K562 (cell line): ENCODE measurements at regions not wholly inside any gene's neighbourhood (a gene's known extent, or its start where the extent isn't known, plus 50 kb on each side); places are given as distances from the start of the nearest gene placed in this dataset.

Source experiments
- ATAC-seq: fragments of 200-7000 bp; cut with Tn5 transposase; 3 replicates; pipeline ENCODE4 v1.9.1; 2020; ENCODE audit warnings: moderate library complexity
- BruUV-seq: library from RNA; stranded (reverse); fragments of 400-500 nt; replicated peaks from 2 replicates; lab custom pipeline; 2021; lab: Mats Ljungman, UMichigan
- CTCF ChIA-PET: fragments of 300-600 bp; formaldehyde crosslinking; extraction: SDS; loops from one replicate; lab custom pipeline; 2021; ENCODE audit warnings: low intra/inter-chr PET ratio; lab: Yijun Ruan, JAX
- POLR2A ChIA-PET: fragments of 300-600, 350-650 bp; sonication (Branson Sonifier 250); formaldehyde crosslinking; extraction: SDS; loops from one replicate; lab custom pipeline; 2021; ENCODE audit warnings: antibody characterized with exemption, inconsistent platforms; lab: Yijun Ruan, JAX
- DNase-seq, 4 experiments: peaks; one replicate each; pipeline versions ENCODE4 v3.0.0 to v3.0.0-alpha.2; 2011 to 2018; ENCODE audit warnings: low spot score in 3 of 4, mixed read lengths in 3 of 4; ENCODE audit errors: extremely low read depth in 1 of 4
- FAIRE-seq: peaks from 2 replicates; lab custom pipeline; 2011; peaks lifted over from hg19 to GRCh38; lab: Jason Lieb, UNC
- H2AFZ ChIP-seq: 2 replicates; pipeline ENCODE4 v1.6.0; 2011; ENCODE audit warnings: low read depth, low read length, control low read depth, inconsistent platforms
- H3K27ac ChIP-seq: fragments of 200-600 bp; 3 replicates; pipeline ENCODE4 v1.8.0; 2011; ENCODE audit warnings: low read depth, mild to moderate bottlenecking, control low read depth, inconsistent platforms, low read length, moderate library complexity, mixed read lengths; ENCODE audit errors: extremely low read depth
- H3K27me3 ChIP-seq, 2 experiments: fragments of 300-600 bp in 1 of 2; 2 replicates in 1 of 2; 3 replicates in 1 of 2; pipeline versions ENCODE4 v1.6.0 to v1.8.0; 2011; ENCODE audit warnings: inconsistent platforms in 2 of 2, low read length in 2 of 2, mild to moderate bottlenecking in 1 of 2, mixed read lengths in 1 of 2, moderate library complexity in 1 of 2; ENCODE audit not compliant: control insufficient read depth in 2 of 2, insufficient read depth in 2 of 2
- H3K36me3 ChIP-seq: fragments of 300-600 bp; 3 replicates; pipeline ENCODE4 v1.8.0; 2011; ENCODE audit warnings: mild to moderate bottlenecking, low read length, inconsistent platforms; ENCODE audit not compliant: control insufficient read depth, insufficient read depth
- H3K4me1 ChIP-seq, 2 experiments: fragments of 200-600 bp in 1 of 2; replicated peaks in 1 of 2; 2 replicates in 1 of 2; 3 replicates in 1 of 2; pipeline versions ENCODE4 v1.5.1 to v1.8.0; 2011; ENCODE audit warnings: inconsistent platforms in 2 of 2, low read length in 2 of 2, mild to moderate bottlenecking in 1 of 2, mixed read lengths in 1 of 2, moderate library complexity in 1 of 2; ENCODE audit not compliant: control insufficient read depth in 2 of 2, insufficient read depth in 2 of 2
- H3K4me2 ChIP-seq: 2 replicates; pipeline ENCODE4 v1.6.1; 2011; ENCODE audit warnings: low read length, control low read depth, inconsistent platforms, mixed read lengths; ENCODE audit not compliant: insufficient read depth
- H3K4me3 ChIP-seq: fragments of 200-600 bp; sonication (generic), shearing (Covaris generic); 2 replicates; pipeline ENCODE4 v1.5.1; 2016; ENCODE audit warnings: control low read depth, inconsistent platforms
- H3K79me2 ChIP-seq: fragments of 200-600 bp; 3 replicates; pipeline ENCODE4 v1.8.0; 2011; ENCODE audit warnings: low read length, inconsistent platforms; ENCODE audit not compliant: control insufficient read depth, insufficient read depth
- H3K9ac ChIP-seq, 2 experiments: 2 replicates each; pipeline versions ENCODE4 v1.6.0 to v1.6.1; 2011; ENCODE audit warnings: low read depth in 2 of 2, low read length in 2 of 2, control low read depth in 1 of 2, inconsistent platforms in 1 of 2, mild to moderate bottlenecking in 1 of 2, mixed read lengths in 1 of 2; ENCODE audit not compliant: insufficient read depth in 1 of 2
- H3K9me1 ChIP-seq: one replicate; pipeline ENCODE4 v1.6.0; 2011; ENCODE audit warnings: inconsistent platforms, mild to moderate bottlenecking, low read length, moderate library complexity; ENCODE audit not compliant: control insufficient read depth, insufficient read depth
- H3K9me3 ChIP-seq: replicated peaks from 2 replicates; pipeline ENCODE4 v1.5.1; 2011; ENCODE audit warnings: low read depth, low read length, inconsistent platforms; ENCODE audit not compliant: control insufficient read depth, insufficient read depth
- H4K20me1 ChIP-seq: replicated peaks from 2 replicates; pipeline ENCODE4 v1.6.1; 2011; ENCODE audit warnings: low read length, inconsistent platforms, mixed read lengths; ENCODE audit not compliant: control insufficient read depth, insufficient read depth
- E2F6 ChIP-seq, 2 experiments: IDR thresholded peaks; 2 replicates each; pipeline ENCODE4 v1.6.1; 2011; ENCODE audit warnings: borderline replicate concordance in 1 of 2, control low read depth in 1 of 2, low read depth in 1 of 2, low read length in 1 of 2, mild to moderate bottlenecking in 1 of 2, mixed read lengths in 1 of 2, moderate library complexity in 1 of 2; ENCODE audit not compliant: insufficient read depth in 1 of 2, insufficient read length in 1 of 2, poor library complexity in 1 of 2, severe bottlenecking in 1 of 2; ENCODE audit errors: extremely low read depth in 1 of 2
- MAZ ChIP-seq, 2 experiments: fragments of 450-650 bp in 1 of 2; sonication (generic) in 1 of 2; formaldehyde crosslinking; IDR thresholded peaks in 1 of 2; conservative IDR thresholded peaks in 1 of 2; 2 replicates each; pipeline versions ENCODE4 v1.4.0 to v1.5.0; 2020; ENCODE audit warnings: mild to moderate bottlenecking in 1 of 2, missing genetic modification reagents in 1 of 2
- RAD21 ChIP-seq, 2 experiments: fragments of 250-450 bp in 1 of 2; fragments of 450-650 bp in 1 of 2; sonication (Bioruptor Pico) in 1 of 2; formaldehyde crosslinking in 1 of 2; IDR thresholded peaks in 1 of 2; conservative IDR thresholded peaks in 1 of 2; 2 replicates each; pipeline versions ENCODE4 v1.4.0 to v1.8.0; 2020 to 2022; ENCODE audit warnings: mild to moderate bottlenecking in 2 of 2, moderate library complexity in 1 of 2
- SIX5 ChIP-seq, 2 experiments: IDR thresholded peaks; 2 replicates each; pipeline ENCODE4 v1.6.1; 2011; ENCODE audit warnings: low read length in 2 of 2, borderline replicate concordance in 1 of 2, low read depth in 1 of 2, mild to moderate bottlenecking in 1 of 2, moderate library complexity in 1 of 2; ENCODE audit not compliant: insufficient read depth in 1 of 2
- SP1 ChIP-seq: sonication (generic); formaldehyde crosslinking; IDR thresholded peaks from 2 replicates; pipeline ENCODE4 v1.8.1; 2022; ENCODE audit warnings: mild to moderate bottlenecking, missing genetic modification reagents
- SPI1 ChIP-seq: IDR thresholded peaks from 2 replicates; pipeline ENCODE4 v1.6.1; 2011; ENCODE audit warnings: low read depth, low read length, control low read depth, borderline replicate concordance
- TOE1 ChIP-seq, 2 experiments: fragments of 450-650 bp in 1 of 2; sonication (generic) in 1 of 2; formaldehyde crosslinking in 1 of 2; IDR thresholded peaks; 2 replicates each; pipeline versions ENCODE4 v1.7.1 to v1.8.0; 2016 to 2022; ENCODE audit warnings: borderline replicate concordance in 2 of 2, mild to moderate bottlenecking in 2 of 2, antibody characterized with exemption in 1 of 2, inconsistent platforms in 1 of 2, low read depth in 1 of 2, missing genetic modification reagents in 1 of 2, moderate library complexity in 1 of 2
- XRCC4 ChIP-seq: IDR thresholded peaks from one replicate; pipeline ENCODE4 v1.6.1; 2011; ENCODE audit not compliant: insufficient read depth, insufficient read length; ENCODE audit errors: extremely low read depth
- ZBED1 ChIP-seq: IDR thresholded peaks from 2 replicates; pipeline ENCODE4 v1.6.1; 2014
- ZNF668 ChIP-seq: fragments of 250-450 bp; sonication (Bioruptor Pico); IDR thresholded peaks from 2 replicates; pipeline ENCODE4 v1.8.0; 2022; ENCODE audit warnings: mild to moderate bottlenecking, inconsistent platforms
- WGBS: fragments of 100-300 bp; shearing (Covaris generic); methylation state at CpG from one replicate; pipeline ENCODE4 v1.1.6; 2016; ENCODE audit warnings: low coverage, mixed read lengths; ENCODE audit not compliant: insufficient coverage; ENCODE audit errors: missing lambda C conversion rate; 5-methylcytosine and 5-hydroxymethylcytosine counted together
- in situ Hi-C: fragments of 300-500 bp; cut with MboI; formaldehyde crosslinking; loops from 4 replicates; pipeline ENCODE4 v1.15.0; 2018; ENCODE audit warnings: inconsistent platforms, mixed read lengths
- intact Hi-C: fragments of 100-400 bp; cut with micrococcal nuclease; formaldehyde crosslinking; loops from 2 replicates; pipeline ENCODE4 v1.14.2; 2022
- TF ChIP-seq, protein P1 (sequence below), 2 experiments: IDR thresholded peaks in 1 of 2; conservative IDR thresholded peaks in 1 of 2; 2 replicates each; pipeline ENCODE4 v1.6.1; 2016; ENCODE audit warnings: low read depth in 2 of 2, mild to moderate bottlenecking in 1 of 2, missing compliant biosample characterization in 1 of 2, missing genetic modification characterization in 1 of 2, moderate library complexity in 1 of 2
- TF ChIP-seq, protein P2 (sequence below): sonication (generic); formaldehyde crosslinking; IDR thresholded peaks from 2 replicates; pipeline ENCODE4 v1.8.0; 2023; ENCODE audit warnings: mild to moderate bottlenecking, missing genetic modification reagents

DNA sequence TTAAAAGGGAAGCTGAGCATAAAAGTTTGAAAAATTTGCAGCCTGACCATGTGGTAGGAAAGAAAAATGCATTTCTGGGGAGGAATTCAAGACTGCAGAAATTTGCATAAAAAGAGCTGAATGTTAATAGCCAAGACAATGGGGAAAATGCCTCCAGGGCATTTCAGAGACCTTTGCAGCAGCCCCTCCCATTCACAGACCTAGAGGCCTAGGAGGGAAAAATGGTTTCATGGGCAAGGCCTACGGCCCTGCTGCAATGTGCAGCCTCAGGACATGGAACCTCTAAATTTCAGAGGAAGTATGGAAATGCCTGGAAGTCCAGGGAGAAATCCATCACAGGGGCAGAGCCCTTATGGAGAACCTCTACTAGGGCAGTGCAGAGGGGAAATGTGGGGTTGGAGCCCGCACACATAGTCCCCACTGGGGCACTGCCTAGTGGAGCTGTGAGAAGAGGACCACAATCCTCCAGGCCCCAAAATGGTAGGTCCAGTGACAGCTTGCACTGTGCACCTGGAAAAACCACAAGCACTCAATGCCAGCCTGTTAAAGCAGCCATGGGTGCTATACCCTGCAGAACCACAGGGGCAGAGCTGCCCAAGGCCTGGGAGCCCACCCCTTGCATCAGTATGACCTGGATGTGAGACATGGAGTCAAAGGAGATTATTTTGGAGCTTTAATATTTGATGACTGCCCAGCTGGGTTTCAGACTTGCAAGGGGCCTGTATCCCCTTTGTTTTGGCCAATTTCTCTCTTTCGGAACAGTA lies 243.8 kb downstream of the DNAJB9 start (continued):
- TF ChIP-seq, protein P1, sequence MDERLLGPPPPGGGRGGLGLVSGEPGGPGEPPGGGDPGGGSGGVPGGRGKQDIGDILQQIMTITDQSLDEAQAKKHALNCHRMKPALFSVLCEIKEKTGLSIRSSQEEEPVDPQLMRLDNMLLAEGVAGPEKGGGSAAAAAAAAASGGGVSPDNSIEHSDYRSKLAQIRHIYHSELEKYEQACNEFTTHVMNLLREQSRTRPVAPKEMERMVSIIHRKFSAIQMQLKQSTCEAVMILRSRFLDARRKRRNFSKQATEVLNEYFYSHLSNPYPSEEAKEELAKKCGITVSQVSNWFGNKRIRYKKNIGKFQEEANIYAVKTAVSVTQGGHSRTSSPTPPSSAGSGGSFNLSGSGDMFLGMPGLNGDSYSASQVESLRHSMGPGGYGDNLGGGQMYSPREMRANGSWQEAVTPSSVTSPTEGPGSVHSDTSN (CRISPR knock-in tag; IDR thresholded peaks at IDR 0.05; ENCODE audit: low read depth) = no peak
- TF ChIP-seq, protein P1 (tag; conservative IDR thresholded peaks at IDR 0.05; ENCODE audit: low read depth) = no peak
- no peak for TF ChIP-seq E2F6 (IDR thresholded peaks at IDR 0.05; ENCODE audit: borderline replicate concordance in 1 of 2, extremely low read depth in 1 of 2, insufficient read depth in 1 of 2, insufficient read length in 1 of 2, low read depth in 1 of 2, low read length in 1 of 2, poor library complexity in 1 of 2, severe bottlenecking in 1 of 2)
- no peak for TF ChIP-seq SIX5 (IDR thresholded peaks at IDR 0.05; ENCODE audit: borderline replicate concordance in 1 of 2, insufficient read depth in 1 of 2, low read depth in 1 of 2, low read length in 2 of 2)
- TF ChIP-seq, all 486 proteins: peak for 0

DNA sequence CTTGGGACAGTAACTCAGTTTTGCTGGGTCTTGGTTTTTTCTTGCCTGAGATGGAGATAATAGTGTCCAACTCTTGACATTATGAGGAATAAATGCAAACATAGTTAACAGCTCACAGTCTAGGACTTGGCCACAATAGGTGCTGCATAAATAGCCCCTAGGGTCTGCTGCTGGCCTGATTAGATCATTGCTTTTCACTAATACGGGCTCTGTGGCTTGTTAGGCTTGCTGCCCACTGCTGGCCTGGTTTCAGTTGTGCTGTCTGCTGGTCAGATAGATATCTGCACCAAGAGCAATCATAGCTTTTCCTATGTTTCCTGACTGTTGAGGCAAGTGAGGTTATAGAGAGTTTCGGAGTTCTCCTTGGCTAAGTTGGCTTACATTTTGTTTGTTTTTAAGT lies 246.1 kb downstream of the DNAJB9 start:
- in situ Hi-C loops (no loop called here), intact Hi-C loops (no loop called here)
- Histone ChIP-seq H4K20me1 (no peaks in the 10 kb centered on the region), H3K79me2 (no peaks in the 10 kb centered on the region), H3K4me3 (no peak overlapping the region), H2AFZ (no peak overlapping the region), H3K9me3 (no peaks in the 10 kb centered on the region), H3K27me3 (no peaks in the 10 kb centered on the region), H3K27ac (no peak overlapping the region), H3K4me2 (no peak overlapping the region), H3K36me3 (no peaks in the 10 kb centered on the region), H3K4me1 (no peaks in the 10 kb centered on the region), H3K9me1 (no peaks in the 10 kb centered on the region), H3K9ac (no peak overlapping the region)
- ChIA-PET CTCF (no interaction called here), POLR2A (no interaction called here)
- no TSS peak for BruUV-seq
- 0% methylated on average over 2 of the region's 2 CpGs for WGBS
- ATAC-seq (no peak), FAIRE-seq (no peak), DNase-seq (no peak)
- TF ChIP-seq RAD21 (CRISPR knock-in tag; conservative IDR thresholded peaks at IDR 0.05 in 1 of 2, IDR thresholded peaks at IDR 0.05 in 1 of 2) = no peak
- TF ChIP-seq, protein P2, sequence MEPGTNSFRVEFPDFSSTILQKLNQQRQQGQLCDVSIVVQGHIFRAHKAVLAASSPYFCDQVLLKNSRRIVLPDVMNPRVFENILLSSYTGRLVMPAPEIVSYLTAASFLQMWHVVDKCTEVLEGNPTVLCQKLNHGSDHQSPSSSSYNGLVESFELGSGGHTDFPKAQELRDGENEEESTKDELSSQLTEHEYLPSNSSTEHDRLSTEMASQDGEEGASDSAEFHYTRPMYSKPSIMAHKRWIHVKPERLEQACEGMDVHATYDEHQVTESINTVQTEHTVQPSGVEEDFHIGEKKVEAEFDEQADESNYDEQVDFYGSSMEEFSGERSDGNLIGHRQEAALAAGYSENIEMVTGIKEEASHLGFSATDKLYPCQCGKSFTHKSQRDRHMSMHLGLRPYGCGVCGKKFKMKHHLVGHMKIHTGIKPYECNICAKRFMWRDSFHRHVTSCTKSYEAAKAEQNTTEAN (CRISPR knock-in tag) = no peak
- TF ChIP-seq MAZ (CRISPR knock-in tag; conservative IDR thresholded peaks at IDR 0.05 in 1 of 2, IDR thresholded peaks at IDR 0.05 in 1 of 2) = no peak
- no peak for TF ChIP-seq TOE1 (IDR thresholded peaks at IDR 0.05; ENCODE audit: borderline replicate concordance)
- no peak for TF ChIP-seq TOE1 (CRISPR knock-in tag; IDR thresholded peaks at IDR 0.05; ENCODE audit: borderline replicate concordance, low read depth)
- TF ChIP-seq XRCC4 = no peak
- TF ChIP-seq ZNF668 (CRISPR knock-in tag) = no peak
- TF ChIP-seq SP1 (CRISPR knock-in tag) = no peak
- TF ChIP-seq ZBED1 = no peak
- TF ChIP-seq SPI1 = no peak
